DMS53 treated with DMSO at 0.1 percent for 48 hours (cell line): ENCODE measurements at regions not wholly inside any gene's neighbourhood (a gene's known extent, or its start where the extent isn't known, plus 50 kb on each side); places are given as distances from the start of the nearest gene placed in this dataset.

ENCODE experiments used
- DNase-seq: peaks from one replicate; lab custom pipeline; 2025; ENCODE audit not compliant: unreplicated experiment; lab: John Stamatoyannopoulos, UW

DNA sequence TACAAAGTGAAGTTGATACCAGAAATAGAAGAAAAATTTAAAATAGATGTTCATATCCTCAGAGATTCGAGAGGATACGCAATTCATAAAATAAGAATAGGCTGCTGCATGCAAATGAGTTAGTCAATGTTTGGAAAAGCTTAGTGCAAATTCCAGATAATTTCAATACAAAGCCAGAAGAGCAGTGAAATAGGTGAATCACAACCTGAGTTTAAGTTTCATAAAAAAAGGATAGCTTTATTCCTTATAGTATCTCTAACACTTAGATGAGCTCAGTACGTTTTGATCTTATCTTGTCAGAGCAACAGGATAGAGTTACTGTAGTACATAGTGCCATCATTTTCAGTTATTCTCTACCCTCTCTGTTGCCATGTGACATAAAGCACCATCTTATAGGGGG lies 653.4 kb upstream of the ZNF608 start:
- no peak for DNase-seq

- no peak for DNase-seq
Observed at GRCh38 chr5:125401724-125402622, 655.5 kb upstream of the ZNF608 start.

DNA sequence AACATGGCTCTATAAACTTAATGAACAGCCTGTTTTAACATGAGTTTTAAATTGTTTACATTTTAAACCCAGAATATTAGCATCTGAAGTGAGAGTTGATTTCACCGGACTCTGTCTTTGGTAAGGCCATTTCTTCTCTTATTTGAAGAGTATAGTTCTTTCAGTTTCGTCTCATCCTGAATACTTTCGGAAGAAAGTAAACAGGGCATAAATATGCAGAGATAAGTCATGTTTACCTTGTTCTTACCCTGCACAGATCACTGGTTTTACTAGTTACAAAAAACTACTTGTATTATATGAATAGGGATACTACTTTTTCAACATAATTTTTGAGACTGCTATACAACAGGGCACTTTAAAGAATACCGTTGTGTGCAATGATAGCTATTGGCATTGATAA lies 656.3 kb upstream of the ZNF608 start:
- peak; percentile 32 for DNase-seq

- no peak for DNase-seq
Observed at GRCh38 chr5:125404056-125404455, 657.6 kb upstream of the ZNF608 start.

GRCh38 chr5:125408448-125409233 lies 662.2 kb upstream of the ZNF608 start:
- DNase-seq = peak; percentile 14

- DNase-seq = peak; percentile 74
Observed at GRCh38 chr5:125409234-125409860, 662.9 kb upstream of the ZNF608 start.

- peak; percentile 65 for DNase-seq
Observed at GRCh38 chr5:125409861-125410536, 663.6 kb upstream of the ZNF608 start.

DNA sequence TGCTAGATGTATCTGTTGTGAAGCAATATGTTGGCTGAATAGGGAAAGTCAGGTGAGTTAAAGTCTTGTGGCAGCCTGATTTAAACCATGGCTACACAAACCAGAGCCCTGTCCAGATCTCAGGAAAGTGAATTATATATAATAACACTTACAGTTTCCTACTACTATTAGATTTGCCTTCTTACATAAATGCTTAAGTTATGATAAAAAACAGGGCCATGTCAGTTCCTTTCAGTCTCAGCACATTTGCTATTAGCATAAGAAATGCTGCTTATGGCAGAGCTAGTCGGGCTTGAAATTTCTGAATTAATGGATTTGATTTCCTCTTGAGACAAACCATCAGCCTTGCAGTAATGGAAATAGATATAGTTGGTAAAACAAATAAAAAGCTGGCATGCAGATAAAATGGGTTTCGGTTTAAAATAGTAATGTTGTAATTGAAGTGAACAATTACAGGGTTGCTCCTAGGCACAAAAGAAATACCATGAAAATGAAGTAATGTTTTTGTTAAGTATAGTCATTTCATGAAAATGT lies 664.2 kb upstream of the ZNF608 start:
- DNase-seq = no peak

- DNase-seq = no peak
Observed at GRCh38 chr5:125411071-125411743, 664.8 kb upstream of the ZNF608 start.

DNA sequence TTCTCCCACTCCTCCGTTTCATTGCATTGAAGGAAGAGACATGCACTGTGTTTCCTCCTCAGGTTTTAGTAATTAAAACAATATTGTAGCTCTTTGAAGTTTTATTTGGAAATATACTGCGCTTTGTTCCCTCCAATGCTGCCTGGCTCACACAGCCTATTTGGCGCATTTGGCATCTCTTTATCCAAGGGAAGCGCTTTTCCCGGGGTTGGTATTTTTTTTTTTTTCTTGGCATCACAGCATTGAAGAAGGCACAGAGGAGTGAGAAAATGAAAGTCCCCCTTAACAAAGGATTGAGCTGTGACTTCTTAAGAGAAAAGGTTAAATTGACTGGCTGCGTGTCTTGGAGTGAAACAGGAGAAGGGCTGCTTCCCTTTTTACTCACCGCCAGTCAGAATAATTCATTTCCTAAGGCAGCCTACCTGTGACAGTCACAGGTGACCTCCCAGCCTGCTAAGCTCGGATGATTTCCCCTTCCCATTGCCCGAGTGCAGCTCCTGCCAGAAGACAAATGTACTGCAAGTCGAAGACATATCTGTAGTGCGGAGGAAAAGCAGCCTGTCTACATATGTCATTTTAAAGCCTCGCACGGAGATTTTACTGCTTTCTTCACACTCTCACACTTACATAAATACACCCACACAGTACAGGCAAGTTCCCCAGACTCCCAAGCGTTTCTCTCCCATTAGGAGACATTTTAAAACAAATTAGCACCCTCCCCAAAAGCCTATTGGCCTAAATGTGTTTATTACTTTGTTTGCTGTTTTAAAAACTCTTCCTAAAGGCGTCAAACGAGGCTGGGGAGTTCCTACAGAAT lies 665.5 kb upstream of the ZNF608 start:
- peak; percentile 29 for DNase-seq

- peak; percentile 86 for DNase-seq
Observed at GRCh38 chr5:125412561-125413495, 666.4 kb upstream of the ZNF608 start.

DNA sequence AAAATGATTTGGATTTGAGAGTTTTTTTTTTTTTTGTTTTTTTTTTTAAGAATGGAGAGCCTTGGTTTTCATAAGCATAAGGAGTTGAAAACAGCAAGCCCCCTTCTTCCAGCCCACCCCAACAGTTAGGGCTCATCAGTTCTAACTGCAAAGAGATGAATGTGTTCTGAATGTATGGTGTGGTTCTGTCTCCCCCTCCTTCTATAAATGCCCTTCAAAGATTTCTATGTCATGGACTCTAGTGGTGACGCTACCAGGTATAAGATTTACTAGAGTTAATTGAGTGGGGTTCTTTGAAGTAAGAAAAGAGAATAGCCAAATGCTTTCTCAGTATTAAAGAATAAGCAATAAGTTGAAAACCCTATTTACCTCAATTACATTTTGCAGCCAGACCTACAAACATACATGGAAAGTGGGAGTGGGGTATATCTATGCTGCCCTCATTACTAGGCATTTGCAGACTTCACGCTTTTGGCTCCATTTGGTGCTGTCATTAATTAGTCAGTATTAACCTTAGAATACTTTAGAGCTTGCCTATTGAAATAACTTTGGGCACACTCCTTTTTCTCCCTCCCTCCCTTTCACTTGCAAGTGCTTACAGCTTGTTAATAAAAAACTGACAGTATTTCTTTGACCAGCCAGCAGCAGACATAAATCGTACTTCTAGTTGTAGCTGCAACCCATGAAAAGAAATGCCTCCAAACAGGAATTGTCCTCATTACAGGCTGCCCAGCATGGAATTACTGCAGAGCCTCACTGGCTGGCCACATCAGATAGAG lies 667.2 kb upstream of the ZNF608 start:
- DNase-seq = no peak

DNA sequence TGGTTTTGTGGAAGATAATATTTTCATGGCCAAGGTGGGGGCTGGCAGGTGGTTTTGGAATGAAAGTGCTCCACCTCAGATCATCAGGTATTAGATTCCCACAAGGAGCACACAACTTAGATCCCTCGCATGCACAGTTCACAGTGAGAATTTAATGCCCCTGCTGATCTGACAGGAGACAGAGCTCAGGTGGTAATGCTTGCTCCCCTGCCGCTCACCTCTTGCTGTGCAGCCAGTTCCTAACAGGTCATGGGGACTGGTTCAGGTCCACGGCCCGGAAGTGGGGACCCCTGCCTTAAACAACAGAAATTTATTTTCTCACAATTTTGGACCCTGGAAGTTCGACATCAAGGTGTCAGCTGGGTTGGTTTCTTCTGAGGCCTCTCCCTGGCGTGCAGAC lies 668.7 kb upstream of the ZNF608 start:
- no peak for DNase-seq

GRCh38 chr5:125416055-125416454 lies 669.6 kb upstream of the ZNF608 start:
- DNase-seq = no peak

- DNase-seq = no peak
Observed at GRCh38 chr5:125421006-125421405, 674.6 kb upstream of the ZNF608 start.

GRCh38 chr5:125422342-125422741 lies 675.9 kb upstream of the ZNF608 start:
- DNase-seq = no peak

- DNase-seq = no peak
Observed at GRCh38 chr5:125424402-125425141, 678.1 kb upstream of the ZNF608 start.
